ENCODE measurements at regions not wholly inside any gene's neighbourhood (a gene's known extent, or its start where the extent isn't known, plus 50 kb on each side); places are given as distances from the start of the nearest gene placed in this dataset.

DNA sequence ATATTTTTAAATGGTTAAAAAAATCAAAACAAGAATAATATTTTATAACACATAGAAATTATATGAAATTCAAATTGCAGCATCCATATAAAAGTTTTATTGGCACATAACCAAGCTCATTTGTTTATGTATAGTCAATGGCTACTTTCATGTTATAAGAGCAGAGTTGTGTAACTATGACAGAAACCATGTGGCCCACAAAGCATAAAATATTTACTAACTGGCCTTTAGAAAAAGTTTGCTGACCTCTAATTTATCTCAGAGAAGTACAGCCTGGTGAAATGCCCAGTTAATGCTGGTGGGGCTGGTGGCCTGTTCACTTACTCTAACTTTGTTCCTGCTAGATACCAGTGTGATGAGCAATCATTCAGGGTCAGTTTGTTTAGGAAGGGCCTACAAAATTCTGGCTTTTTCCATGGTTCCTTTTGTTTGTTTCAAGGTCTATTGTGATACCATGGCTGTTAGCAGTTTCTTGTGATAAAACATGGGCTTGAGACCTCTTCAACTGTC, 104.6 kb downstream of the PPP1R2C start:
- no peak for TF ChIP-seq EZH2 (IDR thresholded peaks at IDR 0.05; ENCODE audit: borderline replicate concordance, low read length)
- TF ChIP-seq, protein P1, sequence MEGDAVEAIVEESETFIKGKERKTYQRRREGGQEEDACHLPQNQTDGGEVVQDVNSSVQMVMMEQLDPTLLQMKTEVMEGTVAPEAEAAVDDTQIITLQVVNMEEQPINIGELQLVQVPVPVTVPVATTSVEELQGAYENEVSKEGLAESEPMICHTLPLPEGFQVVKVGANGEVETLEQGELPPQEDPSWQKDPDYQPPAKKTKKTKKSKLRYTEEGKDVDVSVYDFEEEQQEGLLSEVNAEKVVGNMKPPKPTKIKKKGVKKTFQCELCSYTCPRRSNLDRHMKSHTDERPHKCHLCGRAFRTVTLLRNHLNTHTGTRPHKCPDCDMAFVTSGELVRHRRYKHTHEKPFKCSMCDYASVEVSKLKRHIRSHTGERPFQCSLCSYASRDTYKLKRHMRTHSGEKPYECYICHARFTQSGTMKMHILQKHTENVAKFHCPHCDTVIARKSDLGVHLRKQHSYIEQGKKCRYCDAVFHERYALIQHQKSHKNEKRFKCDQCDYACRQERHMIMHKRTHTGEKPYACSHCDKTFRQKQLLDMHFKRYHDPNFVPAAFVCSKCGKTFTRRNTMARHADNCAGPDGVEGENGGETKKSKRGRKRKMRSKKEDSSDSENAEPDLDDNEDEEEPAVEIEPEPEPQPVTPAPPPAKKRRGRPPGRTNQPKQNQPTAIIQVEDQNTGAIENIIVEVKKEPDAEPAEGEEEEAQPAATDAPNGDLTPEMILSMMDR (conservative IDR thresholded peaks at IDR 0.05 in 1 of 2, IDR thresholded peaks at IDR 0.05 in 1 of 2; ENCODE audit: extremely low read depth in 1 of 2, insufficient read depth in 1 of 2, low read depth in 1 of 2, low read length in 2 of 2), result no peak

Data from mammary epithelial cell (primary cell).